ENCODE measurements at regions not wholly inside any gene's neighbourhood (a gene's known extent, or its start where the extent isn't known, plus 50 kb on each side); places are given as distances from the start of the nearest gene placed in this dataset.

GRCh38 chr5:173696216-173696615, 79.8 kb upstream of the BOD1 start:
- Histone ChIP-seq H3K27me3 (no peaks in the 10 kb centered on the region), H3K27ac (no peak overlapping the region), H3K4me1 (peaks cover 4 to 17% (median 5%) of the 10 kb centered on the region in 3 donors), H3K4me3 (no peak overlapping the region), H3K9me3 (no peaks in the 10 kb centered on the region), H3K36me3 (no peaks in the 10 kb centered on the region)
- 93% methylated on average over 3 of the region's 3 CpGs for whole genome bisulfite sequencing, 2 donors
- no peak for ATAC-seq
- no peak for DNase-seq
- intact Hi-C loops (cut with DNase I): no loop called here
- no peak for TF ChIP-seq CTCF (IDR thresholded peaks at IDR 0.05)
- FAIRE-seq: no peak

GRCh38 chr5:173697931-173698579, 81.6 kb upstream of the BOD1 start:
- 36 to 41% methylated on average over 11 of the region's 11 CpGs for WGBS, 2 donors
- intact Hi-C loops (cut with DNase I): no loop called here
- H3K27ac ChIP-seq: peak overlapping the region; percentile 40 to 74 (median 50)
- peaks cover 0 to 17% (median 5%) of the 10 kb centered on the region in 3 donors for H3K4me1 ChIP-seq
- ATAC-seq: peak; percentile 83 to 87 (median 85)
- TF ChIP-seq CTCF (IDR thresholded peaks at IDR 0.05): no peak
- DNase-seq: peak; percentile 73 to 91 (median 86)
- no peak overlapping the region for H3K4me3 ChIP-seq
- no peaks in the 10 kb centered on the region for H3K9me3 ChIP-seq
- no peak for FAIRE-seq
- H3K36me3 ChIP-seq: no peaks in the 10 kb centered on the region
- no peaks in the 10 kb centered on the region for H3K27me3 ChIP-seq

GRCh38 chr5:173699966-173700365, 83.5 kb upstream of the BOD1 start:
- Histone ChIP-seq H3K36me3 (no peaks in the 10 kb centered on the region), H3K9me3 (no peaks in the 10 kb centered on the region), H3K4me1 (peaks cover 0 to 17% (median 5%) of the 10 kb centered on the region in 3 donors), H3K27ac (no peak overlapping the region), H3K4me3 (no peak overlapping the region), H3K27me3 (no peaks in the 10 kb centered on the region)
- no peak for TF ChIP-seq CTCF (IDR thresholded peaks at IDR 0.05)
- no peak for ATAC-seq
- DNase-seq: no peak
- WGBS, 2 donors: 89 to 95% methylated on average over 2 of the region's 2 CpGs
- intact Hi-C loops (cut with DNase I): no loop called here
- FAIRE-seq: no peak

GRCh38 chr5:173703466-173703865, 87.0 kb upstream of the BOD1 start:
- intact Hi-C loops (cut with DNase I): no loop called here
- 77 to 84% methylated on average over 4 of the region's 4 CpGs for WGBS, 2 donors
- no peaks in the 10 kb centered on the region for H3K36me3 ChIP-seq
- TF ChIP-seq CTCF (IDR thresholded peaks at IDR 0.05): no peak
- peaks cover 0 to 17% (median 16%) of the 10 kb centered on the region in 3 donors for H3K4me1 ChIP-seq
- ATAC-seq: no peak
- no peaks in the 10 kb centered on the region for H3K9me3 ChIP-seq
- H3K4me3 ChIP-seq: no peak overlapping the region
- FAIRE-seq: no peak
- H3K27ac ChIP-seq: no peak overlapping the region
- DNase-seq: no peak
- no peaks in the 10 kb centered on the region for H3K27me3 ChIP-seq
